ENCODE measurements at regions not wholly inside any gene's neighbourhood (a gene's known extent, or its start where the extent isn't known, plus 50 kb on each side); places are given as distances from the start of the nearest gene placed in this dataset.

DNA sequence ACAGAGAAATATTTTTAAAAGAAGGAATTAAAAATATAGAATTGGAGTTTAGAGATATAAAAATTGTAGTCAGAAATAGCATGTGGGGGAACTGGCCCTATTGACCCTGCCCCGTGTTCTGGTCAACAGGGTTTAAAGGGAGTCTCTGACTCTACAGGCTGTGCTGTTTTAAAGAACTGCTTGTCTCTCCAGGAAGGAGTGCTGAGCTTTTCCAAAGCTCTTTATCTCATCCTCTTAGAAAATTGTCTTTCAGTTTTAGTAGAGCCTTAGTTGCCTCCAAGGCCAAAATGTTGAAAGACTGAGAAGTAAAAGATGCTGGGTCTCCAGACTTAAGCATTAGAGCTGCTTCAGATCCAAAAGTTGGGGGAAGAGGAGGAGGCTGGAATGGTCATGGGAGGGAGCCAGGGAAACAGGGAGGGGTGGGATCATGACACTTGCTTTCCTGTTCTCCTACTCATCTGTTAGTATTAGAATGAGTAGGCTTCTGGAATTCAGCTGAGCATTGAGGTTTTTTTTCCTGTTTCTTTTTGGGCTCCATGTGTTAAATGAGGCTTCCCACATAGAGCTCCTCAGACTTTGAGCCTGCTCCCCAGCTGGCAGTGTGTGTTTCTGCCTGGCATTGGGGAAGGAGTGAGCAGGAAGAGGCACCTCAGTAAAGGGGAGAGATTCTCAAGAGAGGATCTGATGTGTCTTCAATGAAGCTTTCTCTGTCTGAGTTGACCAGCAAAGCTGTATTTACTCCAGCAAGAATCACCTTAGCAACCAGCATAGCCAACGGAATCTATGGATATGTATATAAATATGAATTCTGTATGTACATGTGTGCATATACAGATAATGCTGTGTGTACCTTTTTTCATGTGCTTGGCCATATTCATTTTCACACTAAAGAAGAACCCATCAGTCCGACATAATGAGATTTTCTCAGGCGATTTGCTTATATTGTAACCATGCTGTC, 186.8 kb upstream of the FBXO11 start:
- H3K4me1 ChIP-seq (ENCODE audit: insufficient read depth, low read length) = no peaks in the 10 kb centered on the region
- H3K4me3 ChIP-seq (replicated peaks in 1 of 3; ENCODE audit: insufficient read depth in 1 of 3, low read depth in 2 of 3, low read length in 3 of 3) = no peak overlapping the region
- no peak for DNase-seq (ENCODE audit: low spot score)
- H3K79me2 ChIP-seq (ENCODE audit: insufficient read depth, low read length) = no peaks in the 10 kb centered on the region
- H3K9me3 ChIP-seq (ENCODE audit: low read length) = no peaks in the 10 kb centered on the region
- intact Hi-C loops (cut with micrococcal nuclease; ENCODE audit: unreplicated experiment) (loop anchor here (5.0 kb wide), 1 partner anchor 186 kb away; the partner anchor contains the start of gene FBXO11), in situ Hi-C loops (cut with HindIII; ENCODE audit: extremely low pct_ligation_motif_present, low pct_unique_long_range_greater_than_20kb) (no loop called here)
- POLR2A ChIA-PET = no interaction called here
- FAIRE-seq = no peak
- WGBS (ENCODE audit: low lambda C conversion rate) = 43% methylated on average over 4 of the region's 4 CpGs
- no peak for TF ChIP-seq ZNF3 (CRISPR knock-in tag; IDR thresholded peaks at IDR 0.05)
- no peak for TF ChIP-seq CERS6 (CRISPR knock-in tag; IDR thresholded peaks at IDR 0.05)
- TF ChIP-seq ZBTB10 (CRISPR knock-in tag; IDR thresholded peaks at IDR 0.05; ENCODE audit: borderline replicate concordance) = no peak
- no peak overlapping the region for H2AFZ ChIP-seq (ENCODE audit: low read length)
- BruUV-seq (replicated peaks) = no TSS peak
- ATAC-seq = no peak
- H3K27me3 ChIP-seq (ENCODE audit: control insufficient read depth in 1 of 2, insufficient read depth in 2 of 2, low read length in 2 of 2) = no peaks in the 10 kb centered on the region; a peak in 2 of 5 replicates
- H3K36me3 ChIP-seq (replicated peaks in 1 of 2; ENCODE audit: control insufficient read depth in 1 of 2, insufficient read depth in 2 of 2, low read length in 2 of 2) = no peaks in the 10 kb centered on the region
- no peak overlapping the region for H3K9ac ChIP-seq (ENCODE audit: insufficient read depth, low read depth, low read length)
- no peaks in the 10 kb centered on the region for H4K20me1 ChIP-seq (ENCODE audit: insufficient read depth, low read length)
- CTCF ChIA-PET (ENCODE audit: low intra/inter-chr PET ratio, low total read pairs) = no interaction called here
- no peak overlapping the region for H3K4me2 ChIP-seq (ENCODE audit: low read depth, low read length)
- no peak overlapping the region for H3K27ac ChIP-seq (ENCODE audit: extremely low read length, insufficient read depth, low read length)
